Esophagus squamous epithelium (tissue), 4 donors: ENCODE measurements at regions not wholly inside any gene's neighbourhood (a gene's known extent, or its start where the extent isn't known, plus 50 kb on each side); places are given as distances from the start of the nearest gene placed in this dataset.

Source experiments
- CTCF ChIP-seq, 6 experiments: fragments of 450-650 bp in 4 of 6; fragments of 200-600 bp in 2 of 6; sonication (generic) in 2 of 6; IDR thresholded peaks; one replicate each; pipeline ENCODE4 v1.5.1; 2016 to 2019; ENCODE audit warnings: antibody characterized with exemption in 6 of 6, mild to moderate bottlenecking in 4 of 6, moderate library complexity in 4 of 6
- POLR2A ChIP-seq, 4 donors: fragments of 450-650 bp; IDR thresholded peaks; one replicate each; pipeline ENCODE4 v1.6.1; 2017; ENCODE audit warnings: antibody characterized with exemption in 4 of 4, mild to moderate bottlenecking in 4 of 4, moderate library complexity in 3 of 4

- TF ChIP-seq POLR2A (IDR thresholded peaks at IDR 0.05) (no peak), CTCF (IDR thresholded peaks at IDR 0.05) (no peak)
Observed at GRCh38 chr7:27324246-27324645, 81.6 kb downstream of the EVX1 start.
